Panc1 (cell line): ENCODE measurements at regions not wholly inside any gene's neighbourhood (a gene's known extent, or its start where the extent isn't known, plus 50 kb on each side); places are given as distances from the start of the nearest gene placed in this dataset.

ENCODE experiments used
- ATAC-seq: fragments of 200-7000 bp; cut with Tn5 transposase; 2 replicates; pipeline ENCODE4 v1.9.1; 2020; ENCODE audit warnings: mild to moderate bottlenecking, moderate library complexity
- BruUV-seq: library from RNA; stranded (reverse); fragments of 400-500 nt; replicated peaks from 2 replicates; lab custom pipeline; 2021; lab: Mats Ljungman, UMichigan
- CTCF ChIA-PET: fragments of 300-600 bp; sonication (Branson Sonifier 250); formaldehyde crosslinking; loops from one replicate; lab custom pipeline; 2022; ENCODE audit warnings: antibody characterized with exemption; lab: Charles Lee
- POLR2A ChIA-PET: fragments of 300-600 bp; sonication (Branson Sonifier 250); formaldehyde crosslinking; loops from one replicate; lab custom pipeline; 2022; ENCODE audit warnings: antibody characterized with exemption; lab: Charles Lee
- DNase-seq: peaks from one replicate; pipeline ENCODE4 v3.0.0-alpha.2; 2010; ENCODE audit warnings: low read depth, low spot score
- H3K27ac ChIP-seq: 2 replicates; pipeline ENCODE4 v1.5.1; 2011; ENCODE audit warnings: mild to moderate bottlenecking, low read length, inconsistent platforms
- H3K27me3 ChIP-seq: fragments of 200-500 bp; sonication (Bioruptor generic); 2 replicates; pipeline ENCODE4 v1.6.0; 2014; ENCODE audit warnings: low read length, inconsistent platforms; ENCODE audit not compliant: control insufficient read depth, insufficient read depth
- H3K36me3 ChIP-seq: fragments of 200-500 bp; sonication (Bioruptor generic); 2 replicates; pipeline ENCODE4 v1.5.1; 2014; ENCODE audit warnings: inconsistent platforms, mild to moderate bottlenecking, low read length, moderate library complexity; ENCODE audit not compliant: control insufficient read depth, insufficient read depth
- H3K4me1 ChIP-seq: 2 replicates; pipeline ENCODE4 v1.5.1; 2011; ENCODE audit warnings: inconsistent platforms, mild to moderate bottlenecking, low read length, moderate library complexity; ENCODE audit not compliant: control insufficient read depth, insufficient read depth
- H3K4me3 ChIP-seq, 2 experiments: 2 replicates each; pipeline ENCODE4 v1.5.1; 2011 to 2012; ENCODE audit warnings: low read depth in 2 of 2, low read length in 2 of 2, mild to moderate bottlenecking in 2 of 2, inconsistent platforms in 1 of 2, moderate library complexity in 1 of 2
- H3K9me3 ChIP-seq: fragments of 200-500 bp; sonication (Bioruptor generic); 2 replicates; pipeline ENCODE4 v1.5.1; 2014; ENCODE audit warnings: low read depth, mild to moderate bottlenecking, inconsistent platforms, low read length, moderate library complexity; ENCODE audit not compliant: control insufficient read depth, insufficient read depth
- CTCF ChIP-seq: fragments of 450-650 bp; IDR thresholded peaks from 2 replicates; pipeline ENCODE4 v1.5.1; 2017; ENCODE audit warnings: mild to moderate bottlenecking
- POLR2AphosphoS5 ChIP-seq: IDR thresholded peaks from 2 replicates; pipeline ENCODE4 v1.6.1; 2012; ENCODE audit warnings: mild to moderate bottlenecking, low read depth, low read length, moderate library complexity
- REST ChIP-seq, 2 experiments: IDR thresholded peaks; 2 replicates each; pipeline ENCODE4 v1.6.1; 2011 to 2012; ENCODE audit warnings: low read depth in 2 of 2, control low read depth in 1 of 2, low read length in 1 of 2, mild to moderate bottlenecking in 1 of 2, moderate library complexity in 1 of 2; ENCODE audit not compliant: insufficient read depth in 1 of 2
- SIN3A ChIP-seq: IDR thresholded peaks from 2 replicates; pipeline ENCODE4 v1.6.1; 2012; ENCODE audit warnings: low read depth, mild to moderate bottlenecking, low read length, moderate library complexity, borderline replicate concordance; ENCODE audit not compliant: insufficient read depth
- TCF7L2 ChIP-seq: IDR thresholded peaks from 2 replicates; pipeline ENCODE4 v1.6.1; 2011; ENCODE audit warnings: mild to moderate bottlenecking, low read depth, low read length, inconsistent platforms
- in situ Hi-C: cut with HindIII; loops from 2 replicates; pipeline ENCODE4 v1.10.0; 2016; ENCODE audit warnings: low sequenced_read_pairs, low pct_unique_long_range_greater_than_20kb
- intact Hi-C: fragments of 100-400 bp; cut with micrococcal nuclease; formaldehyde crosslinking; loops from one replicate; pipeline ENCODE4 v1.10.0; 2022; ENCODE audit not compliant: unreplicated experiment

- TF ChIP-seq SIN3A: no peak
- TF ChIP-seq REST (IDR thresholded peaks at IDR 0.05; ENCODE audit: insufficient read depth in 1 of 2, low read depth in 2 of 2, low read length in 1 of 2): no peak
- no peak for TF ChIP-seq TCF7L2
- no peak for TF ChIP-seq CTCF
- TF ChIP-seq POLR2AphosphoS5: no peak
- CTCF ChIA-PET: interaction anchor here (0.6 kb wide), 1 partner anchor 94 kb away, joined by 10 read pairs; no protein-coding TSS in a partner anchor
- in situ Hi-C loops (no loop called here), intact Hi-C loops (no loop called here)
- DNase-seq (no peak), ATAC-seq (no peak)
- BruUV-seq: no TSS peak
- POLR2A ChIA-PET: no interaction called here
- H3K4me1 ChIP-seq: no peaks in the 10 kb centered on the region
- no peaks in the 10 kb centered on the region for H3K27me3 ChIP-seq
- H3K27ac ChIP-seq: no peak overlapping the region
- H3K9me3 ChIP-seq: no peaks in the 10 kb centered on the region
- no peaks in the 10 kb centered on the region for H3K36me3 ChIP-seq
- H3K4me3 ChIP-seq: no peak overlapping the region
These were observed 74.3 kb upstream of the TP53I11 start for GRCh38 chr11:45024846-45025588.

GRCh38 chr11:45025716-45026492 lies 75.2 kb upstream of the TP53I11 start:
- H3K27me3 ChIP-seq: no peaks in the 10 kb centered on the region
- POLR2A ChIA-PET: no interaction called here
- intact Hi-C loops (no loop called here), in situ Hi-C loops (no loop called here)
- CTCF ChIA-PET: no interaction called here
- no TSS peak for BruUV-seq
- H3K9me3 ChIP-seq: no peaks in the 10 kb centered on the region
- no peak for DNase-seq
- H3K27ac ChIP-seq: no peak overlapping the region
- H3K4me1 ChIP-seq: no peaks in the 10 kb centered on the region
- ATAC-seq: peak; percentile 31
- no peaks in the 10 kb centered on the region for H3K36me3 ChIP-seq
- TF ChIP-seq CTCF (no peak), TCF7L2 (no peak), SIN3A (no peak)
- H3K4me3 ChIP-seq: no peak overlapping the region
